Adrenal gland (tissue), 9 donors: ENCODE measurements at regions not wholly inside any gene's neighbourhood (a gene's known extent, or its start where the extent isn't known, plus 50 kb on each side); places are given as distances from the start of the nearest gene placed in this dataset.

Experiments used
- DNase-seq, 7 donors: peaks; one replicate each; pipeline ENCODE4 v3.0.0-alpha.2; 2019 to 2020
- H3K27ac ChIP-seq, 5 donors: fragments of 200-600 bp; sonication (generic) in 4 of 5; 1 replicate in 3 of 5; 2 replicates in 2 of 5; pipeline versions ENCODE4 v1.5.1 to v1.8.0; 2016 to 2020; ENCODE audit warnings: mild to moderate bottlenecking in 1 of 5
- H3K27me3 ChIP-seq: fragments of 200-600 bp; 2 replicates; pipeline ENCODE4 v1.8.0; 2021
- H3K36me3 ChIP-seq, 2 donors: fragments of 200-600 bp; replicated peaks in 1 of 2; 1 replicate in 1 of 2; 2 replicates in 1 of 2; pipeline versions ENCODE4 v1.5.1 to v1.8.0; 2018 to 2022
- H3K4me1 ChIP-seq, 2 donors: fragments of 200-600 bp; replicated peaks in 1 of 2; 1 replicate in 1 of 2; 2 replicates in 1 of 2; pipeline versions ENCODE4 v1.5.1 to v1.8.0; 2018 to 2021
- H3K4me3 ChIP-seq, 4 donors: fragments of 200-600 bp; sonication (generic) in 3 of 4; one replicate each; pipeline ENCODE4 v1.5.1; 2016 to 2018
- H3K9me3 ChIP-seq, 3 donors: fragments of 200-600 bp; sonication (generic) in 1 of 3; replicated peaks in 1 of 3; 1 replicate in 2 of 3; 2 replicates in 1 of 3; pipeline versions ENCODE4 v1.5.1 to v1.8.0; 2016 to 2021
- CTCF ChIP-seq, 6 experiments: fragments of 450-650 bp in 4 of 6; fragments of 200-600 bp in 2 of 6; sonication (generic) in 1 of 6; IDR thresholded peaks; 1 replicate in 5 of 6; 2 replicates in 1 of 6; pipeline versions ENCODE4 v1.5.1 to v1.8.0; 2016 to 2021; ENCODE audit warnings: antibody characterized with exemption in 6 of 6, mild to moderate bottlenecking in 2 of 6, moderate library complexity in 1 of 6
- POLR2A ChIP-seq, 2 donors: fragments of 450-650 bp; IDR thresholded peaks; one replicate each; pipeline ENCODE4 v1.6.1; 2017; ENCODE audit warnings: antibody characterized with exemption in 2 of 2, mild to moderate bottlenecking in 2 of 2, moderate library complexity in 1 of 2
- WGBS, 4 donors: extraction: QIAGEN DNeasy Blood & Tissue Kit in 2 of 4; methylation state at CpG; one replicate each; pipeline versions ENCODE4 v1.1.5 to v1.1.7; 2013 to 2017; 5-methylcytosine and 5-hydroxymethylcytosine counted together
- intact Hi-C, 2 donors: fragments of 100-400 bp; cut with DNase I; formaldehyde crosslinking; loops; one replicate each; pipeline versions ENCODE4 v1.14.1 to v1.15.0; 2022 to 2023
- donor health status: healthy with polysubstance abuse.
- donor health status: Bipolar disorder and iron deficiency.
- donor health status: DM: yes; HTN: yes; CAD: no.
- donor health status: DM: no; HTN: no; CAD: no.
- donor health status: DM: no; HTN: no; CAD: no.

DNA sequence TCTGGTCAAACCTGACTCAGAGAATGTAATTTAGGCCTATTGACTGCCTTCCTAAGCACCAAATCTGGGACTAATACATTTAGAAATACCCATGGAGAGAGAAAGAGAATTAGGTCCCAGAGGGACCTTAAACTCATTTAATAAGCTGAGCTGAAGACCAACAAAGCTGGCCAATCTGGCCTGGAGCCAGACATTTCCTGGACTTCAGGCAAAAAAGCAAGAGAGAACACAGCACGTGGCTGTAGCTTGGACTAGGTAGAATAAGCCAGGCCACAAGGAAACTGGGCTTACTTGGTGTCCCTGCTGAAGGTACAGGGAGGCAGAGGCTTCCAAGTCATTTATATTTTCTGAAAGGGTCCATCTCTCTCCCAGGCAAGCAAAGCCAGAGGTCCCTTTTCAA lies 88.1 kb downstream of the RTP4 start:
- Histone ChIP-seq H3K4me1 (no peaks in the 10 kb centered on the region), H3K4me3 (no peak overlapping the region), H3K27ac (no peak overlapping the region), H3K36me3 (no peaks in the 10 kb centered on the region), H3K9me3 (no peaks in the 10 kb centered on the region), H3K27me3 (peaks cover 3% of the 10 kb centered on the region)
- WGBS, 4 donors = 10 to 33% (median 13%) methylated on average over 1 of the region's 1 CpG
- TF ChIP-seq POLR2A (IDR thresholded peaks at IDR 0.05) (no peak), CTCF (IDR thresholded peaks at IDR 0.05) (no peak)
- intact Hi-C loops = no loop called here
- DNase-seq = peak; percentile 18 to 70 (median 40)

- TF ChIP-seq POLR2A (IDR thresholded peaks at IDR 0.05) = no peak
- TF ChIP-seq CTCF (IDR thresholded peaks at IDR 0.05) = no peak
- no peak overlapping the region for H3K4me3 ChIP-seq
- 62 to 80% (median 69%) methylated on average over 6 of the region's 6 CpGs for WGBS, 4 donors
- H3K27me3 ChIP-seq = peaks cover 3% of the 10 kb centered on the region
- DNase-seq = no peak
- H3K27ac ChIP-seq = no peak overlapping the region
- no peaks in the 10 kb centered on the region for H3K36me3 ChIP-seq
- no peaks in the 10 kb centered on the region for H3K4me1 ChIP-seq
- intact Hi-C loops = no loop called here
- no peaks in the 10 kb centered on the region for H3K9me3 ChIP-seq
These were observed 86.1 kb downstream of the RTP4 start for GRCh38 chr3:187454085-187454815.

DNA sequence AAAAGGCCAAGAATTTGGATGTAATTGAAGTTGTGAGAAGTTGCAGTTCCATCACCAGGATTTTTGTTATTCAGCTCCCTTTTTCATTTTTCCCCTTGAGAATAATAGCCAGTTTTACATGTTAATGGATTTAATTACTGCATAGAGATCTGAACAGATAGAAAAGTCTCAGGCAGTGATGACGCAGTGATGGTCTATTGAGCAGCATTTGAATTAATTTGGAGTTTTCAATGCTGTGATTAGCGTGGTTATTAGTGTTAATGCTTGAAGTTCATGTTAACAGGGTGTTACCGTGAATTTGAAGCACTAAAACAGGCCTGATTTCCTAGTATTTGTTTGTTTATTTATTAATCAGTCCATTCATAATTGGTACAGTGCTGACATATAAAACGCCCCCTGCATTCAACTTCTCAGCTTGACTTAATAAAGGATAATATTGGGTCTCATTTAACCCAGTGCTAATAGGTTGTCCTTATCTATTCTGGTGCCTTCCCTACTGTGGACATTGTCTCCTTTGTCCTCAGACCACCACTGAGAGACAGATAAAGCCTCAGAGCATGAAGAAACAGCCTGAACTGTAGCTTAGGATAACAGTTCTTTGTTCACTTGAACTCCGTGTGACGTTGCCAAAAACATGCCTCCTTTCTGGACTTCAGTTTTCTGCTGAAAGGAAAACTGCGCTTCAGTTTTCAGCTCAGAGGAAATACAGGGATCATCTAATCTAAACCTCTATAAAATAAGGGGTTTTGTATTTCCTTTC lies 82.4 kb downstream of the RTP4 start:
- H3K4me1 ChIP-seq = no peaks in the 10 kb centered on the region
- no peak overlapping the region for H3K27ac ChIP-seq
- H3K36me3 ChIP-seq = no peaks in the 10 kb centered on the region
- no peak for DNase-seq
- TF ChIP-seq POLR2A (IDR thresholded peaks at IDR 0.05) = no peak
- no peak for TF ChIP-seq CTCF (IDR thresholded peaks at IDR 0.05)
- H3K4me3 ChIP-seq = no peak overlapping the region
- WGBS, 4 donors = 63 to 78% (median 72%) methylated on average over 7 of the region's 7 CpGs
- H3K27me3 ChIP-seq = peaks cover 3% of the 10 kb centered on the region
- intact Hi-C loops = no loop called here
- H3K9me3 ChIP-seq = no peaks in the 10 kb centered on the region

DNA sequence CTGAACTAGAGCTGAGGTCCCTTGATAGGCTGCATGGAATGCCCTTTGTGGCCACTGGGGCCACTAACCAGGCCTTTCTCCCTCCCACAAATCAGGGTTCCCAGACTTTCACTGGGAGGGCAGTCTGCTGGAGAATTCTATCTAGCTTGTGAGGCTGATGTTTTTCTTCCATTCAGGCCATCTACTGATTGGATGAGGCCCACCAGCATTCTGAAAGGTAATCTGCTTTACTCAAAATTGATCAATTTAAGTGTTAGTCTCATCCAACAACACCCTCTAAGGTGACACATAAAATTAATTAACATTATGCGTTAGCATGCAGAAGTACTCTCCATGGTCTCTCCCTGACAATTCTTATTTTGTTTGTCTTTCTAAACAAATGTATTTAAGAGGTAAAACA lies 80.5 kb downstream of the RTP4 start:
- intact Hi-C loops = no loop called here
- Histone ChIP-seq H3K4me1 (no peaks in the 10 kb centered on the region), H3K27ac (no peak overlapping the region), H3K36me3 (no peaks in the 10 kb centered on the region), H3K9me3 (no peaks in the 10 kb centered on the region), H3K4me3 (no peak overlapping the region), H3K27me3 (peaks cover 3% of the 10 kb centered on the region)
- no peak for DNase-seq
- TF ChIP-seq POLR2A (IDR thresholded peaks at IDR 0.05) (no peak), CTCF (IDR thresholded peaks at IDR 0.05) (no peak)
- WGBS, 4 donors = 57 to 88% (median 85%) methylated on average over 1 of the region's 1 CpG
